H1 (cell line): ENCODE measurements at regions not wholly inside any gene's neighbourhood (a gene's known extent, or its start where the extent isn't known, plus 50 kb on each side); places are given as distances from the start of the nearest gene placed in this dataset.

Experiments
- CTBP2 ChIP-seq: IDR thresholded peaks from 2 replicates; pipeline ENCODE4 v1.7.0; 2011; ENCODE audit warnings: borderline replicate concordance, mild to moderate bottlenecking, moderate library complexity, mixed read lengths, low read length; ENCODE audit not compliant: insufficient read depth, insufficient read length
- CTCF ChIP-seq, 3 experiments: IDR thresholded peaks; 1 replicate in 2 of 3; 2 replicates in 1 of 3; pipeline versions ENCODE4 v1.5.1 to v1.6.1; 2011; ENCODE audit warnings: low read length in 3 of 3, mild to moderate bottlenecking in 3 of 3, inconsistent platforms in 2 of 3, low read depth in 1 of 3, moderate library complexity in 1 of 3; ENCODE audit not compliant: insufficient read depth in 1 of 3; ENCODE audit errors: control extremely low read depth in 1 of 3
- E2F6 ChIP-seq: IDR thresholded peaks from 2 replicates; pipeline ENCODE4 v1.6.1; 2012; ENCODE audit warnings: inconsistent platforms
- EGR1 ChIP-seq: IDR thresholded peaks from 2 replicates; pipeline ENCODE4 v1.6.1; 2011; ENCODE audit warnings: low read depth, low read length, borderline replicate concordance
- GTF2F1 ChIP-seq: IDR thresholded peaks from 2 replicates; pipeline ENCODE4 v1.6.1; 2012; ENCODE audit warnings: low read depth, low read length, improper control_type of control experiment, borderline replicate concordance
- USF2 ChIP-seq: IDR thresholded peaks from 2 replicates; pipeline ENCODE4 v1.6.1; 2011; ENCODE audit warnings: low read length, improper control_type of control experiment

GRCh38 chr12:132400011-132400641 lies 70.7 kb upstream of the GALNT9 start (continued):
- TF ChIP-seq GTF2F1 (no peak), E2F6 (no peak), EGR1 (no peak), USF2 (no peak), CTBP2 (no peak), CTCF (IDR thresholded peaks at IDR 0.05; ENCODE audit: control extremely low read depth in 1 of 3, insufficient read depth in 1 of 3, low read depth in 1 of 3, low read length in 3 of 3) (no peak)
